ENCODE measurements at regions not wholly inside any gene's neighbourhood (a gene's known extent, or its start where the extent isn't known, plus 50 kb on each side); places are given as distances from the start of the nearest gene placed in this dataset.

DNA sequence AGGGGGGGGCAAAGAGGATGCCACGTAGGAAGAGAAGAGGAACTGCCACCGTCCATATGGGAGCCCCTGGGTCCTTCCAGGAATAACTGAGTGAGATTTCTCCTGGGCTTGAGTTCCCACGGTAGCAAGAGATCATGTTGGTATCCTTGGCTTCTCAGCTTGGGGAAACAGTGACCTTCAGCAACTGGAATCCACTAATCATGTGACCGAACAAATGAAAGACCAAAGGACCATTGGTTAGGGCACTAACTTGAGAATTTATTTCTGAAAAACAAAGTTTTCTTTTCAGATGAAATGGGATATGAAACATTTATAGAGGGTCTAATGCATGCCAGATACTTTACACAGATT lies 259.4 kb upstream of the ID2 start:
- DNase-seq: no peak
- Histone ChIP-seq H3K27me3 (no peaks in the 10 kb centered on the region), H3K36me3 (no peaks in the 10 kb centered on the region), H3K4me3 (no peak overlapping the region), H3K4me1 (no peaks in the 10 kb centered on the region), H3K27ac (no peak overlapping the region), H3K9me3 (no peaks in the 10 kb centered on the region)
- ATAC-seq: no peak
- intact Hi-C loops (cut with DNase I; ENCODE audit: low total_unique reads): no loop called here
- in situ Hi-C loops (cut with MboI; ENCODE audit: low sequenced_read_pairs in 4 of 4): no loop called here
- no peak for TF ChIP-seq POLR2A (IDR thresholded peaks at IDR 0.05)
- TF ChIP-seq, protein P1, sequence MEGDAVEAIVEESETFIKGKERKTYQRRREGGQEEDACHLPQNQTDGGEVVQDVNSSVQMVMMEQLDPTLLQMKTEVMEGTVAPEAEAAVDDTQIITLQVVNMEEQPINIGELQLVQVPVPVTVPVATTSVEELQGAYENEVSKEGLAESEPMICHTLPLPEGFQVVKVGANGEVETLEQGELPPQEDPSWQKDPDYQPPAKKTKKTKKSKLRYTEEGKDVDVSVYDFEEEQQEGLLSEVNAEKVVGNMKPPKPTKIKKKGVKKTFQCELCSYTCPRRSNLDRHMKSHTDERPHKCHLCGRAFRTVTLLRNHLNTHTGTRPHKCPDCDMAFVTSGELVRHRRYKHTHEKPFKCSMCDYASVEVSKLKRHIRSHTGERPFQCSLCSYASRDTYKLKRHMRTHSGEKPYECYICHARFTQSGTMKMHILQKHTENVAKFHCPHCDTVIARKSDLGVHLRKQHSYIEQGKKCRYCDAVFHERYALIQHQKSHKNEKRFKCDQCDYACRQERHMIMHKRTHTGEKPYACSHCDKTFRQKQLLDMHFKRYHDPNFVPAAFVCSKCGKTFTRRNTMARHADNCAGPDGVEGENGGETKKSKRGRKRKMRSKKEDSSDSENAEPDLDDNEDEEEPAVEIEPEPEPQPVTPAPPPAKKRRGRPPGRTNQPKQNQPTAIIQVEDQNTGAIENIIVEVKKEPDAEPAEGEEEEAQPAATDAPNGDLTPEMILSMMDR (IDR thresholded peaks at IDR 0.05 in 4 of 5, conservative IDR thresholded peaks at IDR 0.05 in 1 of 5): no peak

DNA sequence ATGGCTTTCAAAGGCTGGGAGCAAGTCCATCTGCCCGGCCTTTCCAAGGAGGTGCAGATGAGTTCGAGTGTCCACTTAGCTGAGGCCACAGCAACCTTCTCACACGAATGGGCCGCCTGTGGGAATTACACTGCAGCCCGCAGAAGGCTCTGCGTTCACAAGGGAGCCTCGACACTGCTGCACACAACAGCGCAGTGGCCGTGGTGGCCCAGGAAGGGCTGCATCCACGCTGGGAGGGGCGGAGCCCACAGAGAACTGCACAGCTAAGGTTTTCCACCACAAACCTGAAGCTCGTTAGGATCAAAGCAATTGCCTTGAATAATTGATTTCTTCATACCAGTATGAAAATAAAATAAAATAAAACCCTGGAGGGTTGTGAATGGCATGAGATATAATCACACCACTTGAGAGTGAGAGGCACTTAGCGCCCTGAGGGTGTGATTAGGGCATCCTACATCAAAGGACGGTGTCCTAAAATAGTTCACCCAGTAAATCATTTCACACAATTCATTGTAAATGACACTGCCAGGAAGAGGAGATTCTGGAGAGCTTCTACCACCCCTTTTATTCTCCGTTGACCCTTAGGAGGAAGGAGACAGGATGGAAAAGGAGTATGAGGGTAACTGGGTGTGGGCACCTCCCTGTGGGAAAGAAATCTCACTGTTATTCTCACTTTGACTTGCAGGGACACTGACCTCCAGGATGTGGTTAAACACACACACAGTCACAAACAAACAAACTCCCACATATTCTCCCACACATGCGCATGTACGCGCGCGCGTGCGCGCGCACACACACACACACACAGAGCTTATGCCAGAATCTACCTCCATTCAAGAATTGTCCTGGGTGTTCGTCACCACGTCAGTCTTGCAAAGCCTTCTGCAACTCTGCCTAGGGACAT lies 256.6 kb upstream of the ID2 start:
- Histone ChIP-seq H3K36me3 (no peaks in the 10 kb centered on the region), H3K4me3 (no peak overlapping the region), H3K4me1 (no peaks in the 10 kb centered on the region), H3K27me3 (no peaks in the 10 kb centered on the region), H3K27ac (no peak overlapping the region), H3K9me3 (no peaks in the 10 kb centered on the region)
- in situ Hi-C loops (cut with MboI; ENCODE audit: low sequenced_read_pairs in 4 of 4): no loop called here
- ATAC-seq: no peak
- no peak for TF ChIP-seq POLR2A (IDR thresholded peaks at IDR 0.05)
- TF ChIP-seq, protein P1 (IDR thresholded peaks at IDR 0.05 in 4 of 5, conservative IDR thresholded peaks at IDR 0.05 in 1 of 5): no peak
- DNase-seq: no peak
- intact Hi-C loops (cut with DNase I; ENCODE audit: low total_unique reads): no loop called here

DNA sequence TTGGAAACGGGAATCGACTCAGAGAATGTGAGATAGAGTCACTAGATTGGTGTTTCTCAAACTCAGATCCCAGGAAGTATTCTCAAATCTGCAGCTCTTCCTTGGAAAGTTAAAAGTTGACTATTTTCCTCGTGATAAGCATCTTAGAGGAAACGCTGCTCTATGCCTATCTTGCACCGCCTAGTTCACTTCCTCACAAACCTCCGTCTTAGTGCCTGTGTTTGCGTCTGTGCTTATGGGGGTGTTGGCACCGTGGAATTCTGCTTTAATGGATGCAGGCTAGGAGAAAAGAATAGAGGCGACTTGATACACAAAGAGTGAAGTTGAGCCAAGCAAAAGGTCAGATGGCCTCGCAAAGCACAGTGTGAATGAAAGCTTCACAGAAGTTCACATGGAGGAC lies 255.3 kb upstream of the ID2 start:
- DNase-seq (no peak), ATAC-seq (no peak)
- TF ChIP-seq, protein P1 (IDR thresholded peaks at IDR 0.05 in 4 of 5, conservative IDR thresholded peaks at IDR 0.05 in 1 of 5): no peak
- TF ChIP-seq POLR2A (IDR thresholded peaks at IDR 0.05): no peak
- Histone ChIP-seq H3K4me3 (no peak overlapping the region), H3K27ac (no peak overlapping the region), H3K27me3 (no peaks in the 10 kb centered on the region), H3K9me3 (no peaks in the 10 kb centered on the region), H3K36me3 (no peaks in the 10 kb centered on the region), H3K4me1 (no peaks in the 10 kb centered on the region)
- intact Hi-C loops (cut with DNase I; ENCODE audit: low total_unique reads): no loop called here
- in situ Hi-C loops (cut with MboI; ENCODE audit: low sequenced_read_pairs in 4 of 4): no loop called here

DNA sequence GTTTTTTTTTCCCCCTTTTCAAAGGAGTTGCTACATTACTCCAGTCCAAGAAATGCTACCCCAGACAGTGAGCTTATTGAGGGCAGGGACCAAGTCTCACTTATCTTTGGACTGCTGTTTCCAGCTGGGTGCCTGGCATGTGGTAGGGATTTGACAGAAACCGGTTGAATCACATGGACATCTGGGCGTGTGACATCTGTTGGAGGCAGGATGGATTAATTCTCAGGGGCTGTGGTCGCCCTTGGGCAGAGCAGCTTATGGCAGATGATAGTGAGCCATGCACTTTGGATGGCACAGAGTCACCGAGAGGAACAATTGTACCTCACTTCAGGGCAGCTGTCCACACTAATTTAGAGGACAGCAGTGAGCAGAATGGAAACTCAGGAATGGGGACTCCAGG lies 254.6 kb upstream of the ID2 start:
- H3K36me3 ChIP-seq: no peaks in the 10 kb centered on the region
- in situ Hi-C loops (cut with MboI; ENCODE audit: low sequenced_read_pairs in 4 of 4) (no loop called here), intact Hi-C loops (cut with DNase I; ENCODE audit: low total_unique reads) (no loop called here)
- DNase-seq: no peak
- H3K9me3 ChIP-seq: no peaks in the 10 kb centered on the region
- H3K27me3 ChIP-seq: no peaks in the 10 kb centered on the region
- no peak overlapping the region for H3K4me3 ChIP-seq
- ATAC-seq: no peak
- no peaks in the 10 kb centered on the region for H3K4me1 ChIP-seq
- H3K27ac ChIP-seq: no peak overlapping the region
- TF ChIP-seq POLR2A (IDR thresholded peaks at IDR 0.05): no peak
- TF ChIP-seq, protein P1 (IDR thresholded peaks at IDR 0.05 in 4 of 5, conservative IDR thresholded peaks at IDR 0.05 in 1 of 5): no peak
